Kidney capillary endothelial cell (primary cell): ENCODE measurements at regions not wholly inside any gene's neighbourhood (a gene's known extent, or its start where the extent isn't known, plus 50 kb on each side); places are given as distances from the start of the nearest gene placed in this dataset.

Experiments
- DNase-seq: peaks from one replicate; pipeline ENCODE4 v3.0.0-alpha.2; 2018; ENCODE audit warnings: low spot score

GRCh38 chr15:94056314-94056713 lies 175.0 kb upstream of the MCTP2 start:
- no peak for DNase-seq

DNA sequence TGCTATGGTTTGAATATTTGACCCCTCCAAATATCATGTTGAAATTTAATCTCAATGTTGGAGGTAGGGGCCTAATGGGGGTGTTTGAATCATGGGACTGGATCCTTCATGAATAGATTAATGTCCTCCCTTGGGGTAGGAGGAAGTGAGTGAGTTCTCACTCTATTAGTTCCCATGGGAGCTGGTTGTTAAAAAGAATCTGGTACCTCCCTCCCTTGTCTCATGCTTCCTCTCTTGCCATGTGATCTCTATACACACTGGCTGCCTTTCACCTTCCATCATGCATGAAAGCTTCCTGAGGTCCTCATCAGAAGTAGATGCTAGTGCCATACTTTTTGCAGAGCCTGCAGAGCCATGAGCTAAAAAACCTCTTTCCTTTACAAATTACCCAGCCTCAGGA lies 177.7 kb upstream of the MCTP2 start:
- DNase-seq: no peak

DNA sequence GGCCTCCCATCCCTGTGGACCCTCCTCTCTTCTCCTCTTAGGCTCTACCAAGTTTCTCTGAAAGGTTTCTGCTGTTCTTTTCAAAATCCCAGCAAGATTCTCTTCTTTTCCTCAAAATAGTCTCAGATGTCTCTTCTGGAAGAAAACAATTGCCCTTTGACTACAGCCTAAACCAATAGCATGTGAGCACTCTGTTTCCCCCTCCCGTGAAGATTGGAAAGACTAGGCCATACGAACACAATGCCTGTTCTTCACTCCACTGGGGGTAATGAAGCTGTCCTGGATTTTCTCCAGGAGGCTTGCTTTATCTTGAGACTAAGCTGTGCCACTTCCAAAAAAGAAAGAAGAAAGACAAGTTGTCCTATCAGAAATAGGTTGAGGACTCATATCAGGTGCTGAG lies 178.7 kb upstream of the MCTP2 start:
- no peak for DNase-seq

GRCh38 chr15:94047566-94047965 lies 183.8 kb upstream of the MCTP2 start:
- DNase-seq: no peak

- DNase-seq: no peak
Measured at GRCh38 chr15:94042180-94042928, 189.0 kb upstream of the MCTP2 start.

DNA sequence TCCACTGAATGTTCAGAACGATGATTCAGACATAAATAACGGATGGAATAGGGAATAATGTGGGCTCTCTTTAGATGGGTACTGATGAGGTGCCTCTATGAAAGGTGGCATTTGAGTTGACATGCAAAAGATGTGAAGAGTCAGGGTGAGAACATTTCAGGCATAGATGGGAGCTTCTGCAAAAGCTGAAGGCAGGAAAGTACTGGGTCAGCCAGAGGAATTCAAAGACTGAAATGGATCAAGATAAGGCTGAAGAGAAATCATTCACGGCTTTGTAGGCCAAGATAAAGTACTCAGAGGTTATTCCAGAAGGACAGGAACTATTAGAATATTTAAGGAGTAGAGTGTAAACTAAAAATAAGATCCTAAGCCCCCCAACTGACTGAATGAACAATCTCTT lies 189.6 kb upstream of the MCTP2 start:
- no peak for DNase-seq

GRCh38 chr15:94040541-94041248 lies 190.7 kb upstream of the MCTP2 start:
- no peak for DNase-seq

GRCh38 chr15:94036156-94036555 lies 195.2 kb upstream of the MCTP2 start:
- no peak for DNase-seq

DNA sequence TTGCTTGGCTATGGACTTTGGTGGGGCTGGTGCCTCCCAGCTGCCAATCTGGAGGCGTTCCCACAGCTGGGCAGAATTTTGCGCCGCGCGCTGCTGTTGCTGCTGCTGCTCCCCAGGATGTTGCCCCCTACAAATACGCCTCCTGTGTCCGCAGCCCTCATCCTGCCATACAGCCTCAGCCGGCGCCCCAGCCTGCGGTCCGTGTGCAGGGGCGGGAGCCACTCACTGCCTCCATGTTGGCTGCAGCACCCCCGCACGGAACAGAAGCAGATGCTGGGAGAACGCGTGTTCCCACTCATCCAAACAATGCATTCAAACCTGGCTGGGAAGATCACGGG lies 197.7 kb upstream of the MCTP2 start:
- DNase-seq: no peak

GRCh38 chr15:94033014-94033682 lies 198.2 kb upstream of the MCTP2 start:
- no peak for DNase-seq

DNA sequence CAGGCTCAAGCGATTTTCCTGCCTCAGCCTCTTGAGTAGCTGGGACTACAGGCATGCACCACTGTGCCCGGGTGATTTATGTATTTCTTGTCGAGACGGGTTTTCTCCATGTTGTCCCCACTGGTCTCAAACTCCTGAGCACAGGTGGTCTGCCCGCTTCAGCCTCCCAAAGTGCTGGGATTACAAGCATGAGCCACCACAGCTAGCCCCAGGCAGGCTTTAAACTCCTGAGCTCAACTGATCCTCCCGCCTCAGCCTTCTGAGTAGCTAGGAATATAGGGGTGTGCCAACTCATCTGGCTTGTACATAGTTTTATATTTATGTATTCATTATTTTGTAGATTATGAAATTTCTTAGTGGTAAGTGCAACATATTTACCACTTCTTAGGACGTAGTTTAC lies 198.8 kb upstream of the MCTP2 start:
- no peak for DNase-seq

GRCh38 chr15:94031072-94031471 lies 200.3 kb upstream of the MCTP2 start:
- DNase-seq: no peak

DNA sequence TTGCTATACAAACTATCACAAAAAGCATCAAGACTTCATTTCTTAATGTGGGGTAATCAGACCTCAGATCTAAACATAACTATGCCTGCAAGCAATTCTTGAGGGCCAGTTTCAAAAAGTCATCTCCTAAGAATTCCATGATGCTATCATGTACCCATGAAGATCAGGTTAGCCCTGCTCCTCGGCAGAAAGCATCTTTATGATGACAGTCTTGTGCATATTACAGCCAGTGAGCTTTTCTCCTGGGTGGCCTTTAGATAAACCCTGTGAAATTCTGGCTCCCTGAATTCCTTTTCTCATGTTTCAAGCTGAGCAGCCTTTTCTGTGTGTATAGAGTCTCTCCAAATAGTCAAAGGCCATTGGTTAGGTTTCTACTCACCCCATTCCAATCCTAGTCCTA lies 201.9 kb upstream of the MCTP2 start:
- no peak for DNase-seq

DNA sequence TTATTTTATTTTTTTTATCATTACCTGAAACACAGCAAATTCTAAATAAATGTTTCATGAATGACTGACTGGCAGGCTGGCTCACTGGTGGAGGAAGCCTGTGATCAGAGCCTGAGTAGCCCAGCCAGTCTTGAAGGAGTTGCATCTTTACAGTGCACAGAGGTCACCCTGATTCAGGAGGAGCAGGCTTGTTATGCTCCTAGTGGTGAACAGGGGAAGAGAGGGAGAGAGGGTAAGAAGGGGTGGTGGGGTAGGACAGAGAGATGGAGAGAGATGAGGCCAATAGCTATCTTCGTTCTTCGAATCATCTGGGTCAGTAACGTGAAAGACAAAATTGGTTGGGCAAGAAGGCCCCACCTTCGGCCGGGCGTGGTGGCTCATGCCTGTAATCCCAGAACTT lies 202.6 kb upstream of the MCTP2 start:
- no peak for DNase-seq

DNA sequence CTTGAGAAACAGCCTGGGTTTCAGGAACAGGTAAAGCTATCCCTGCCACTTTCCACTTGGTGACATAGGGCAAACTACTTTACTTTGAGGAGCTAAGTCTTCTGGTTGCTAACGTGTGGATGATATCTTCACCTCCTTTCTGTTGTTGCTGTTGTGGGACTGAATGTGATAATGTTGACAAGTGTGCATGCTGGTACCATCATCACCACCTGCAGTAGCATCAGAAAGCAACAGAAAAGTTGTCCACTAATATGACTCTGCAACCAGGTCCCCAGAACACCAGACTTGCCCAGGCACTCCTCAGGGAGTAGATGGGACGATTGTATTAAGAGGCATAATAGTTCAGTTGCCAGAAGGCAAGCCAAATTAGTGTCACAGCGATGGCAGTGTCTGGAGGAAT lies 203.2 kb upstream of the MCTP2 start:
- no peak for DNase-seq

DNA sequence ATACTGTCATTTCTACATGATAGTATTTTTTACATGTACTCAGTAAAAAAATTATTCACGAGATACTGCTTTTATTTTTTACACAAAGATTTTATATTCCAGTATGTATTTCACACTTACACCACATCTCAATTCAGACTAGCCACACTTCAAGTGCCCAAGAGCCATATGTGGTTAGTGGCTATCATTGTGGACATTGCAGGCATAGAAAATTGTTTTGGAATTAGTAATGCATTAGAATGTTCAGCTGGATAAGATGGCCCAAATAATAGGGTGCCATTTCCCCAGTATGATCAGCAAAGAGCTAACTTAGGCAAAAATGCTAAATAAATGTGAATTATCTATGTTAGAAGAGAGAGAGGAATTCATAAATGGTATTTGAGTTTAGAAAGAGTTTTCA lies 203.8 kb upstream of the MCTP2 start:
- no peak for DNase-seq

GRCh38 chr15:94026458-94027304 lies 204.7 kb upstream of the MCTP2 start:
- DNase-seq: peak; percentile 76

DNA sequence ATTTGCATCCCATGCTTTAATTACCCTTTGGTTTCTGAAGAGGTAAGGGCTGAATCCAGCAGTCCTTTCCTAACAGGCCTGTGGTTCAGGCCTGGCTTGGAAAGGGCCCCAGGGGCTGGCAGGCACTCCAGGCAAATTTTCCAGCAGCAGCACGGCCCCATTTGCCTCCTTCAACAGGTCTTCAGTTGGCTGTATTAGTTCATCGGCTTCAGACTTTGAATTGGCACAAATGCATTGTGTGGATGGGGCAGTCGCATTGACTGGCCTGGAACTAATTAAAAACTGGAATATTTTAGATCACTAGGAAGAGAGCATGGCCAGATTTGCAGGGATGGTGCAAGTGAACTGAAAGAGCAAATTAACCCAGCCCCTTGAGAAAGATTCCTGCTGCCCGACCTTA lies 207.8 kb upstream of the MCTP2 start:
- DNase-seq: no peak

- no peak for DNase-seq
Measured at GRCh38 chr15:94021621-94022320, 209.6 kb upstream of the MCTP2 start.

- DNase-seq: no peak
Measured at GRCh38 chr15:94019062-94019461, 212.3 kb upstream of the MCTP2 start.

- no peak for DNase-seq
Measured at GRCh38 chr15:94015324-94015723, 216.0 kb upstream of the MCTP2 start.
